ENCODE measurements at regions not wholly inside any gene's neighbourhood (a gene's known extent, or its start where the extent isn't known, plus 50 kb on each side); places are given as distances from the start of the nearest gene placed in this dataset.
"Not testable (repeated sequence)": the region's sequence is repeated elsewhere in the genome, so short reads cannot be mapped to it uniquely, and the experiment has no call there.

DNA sequence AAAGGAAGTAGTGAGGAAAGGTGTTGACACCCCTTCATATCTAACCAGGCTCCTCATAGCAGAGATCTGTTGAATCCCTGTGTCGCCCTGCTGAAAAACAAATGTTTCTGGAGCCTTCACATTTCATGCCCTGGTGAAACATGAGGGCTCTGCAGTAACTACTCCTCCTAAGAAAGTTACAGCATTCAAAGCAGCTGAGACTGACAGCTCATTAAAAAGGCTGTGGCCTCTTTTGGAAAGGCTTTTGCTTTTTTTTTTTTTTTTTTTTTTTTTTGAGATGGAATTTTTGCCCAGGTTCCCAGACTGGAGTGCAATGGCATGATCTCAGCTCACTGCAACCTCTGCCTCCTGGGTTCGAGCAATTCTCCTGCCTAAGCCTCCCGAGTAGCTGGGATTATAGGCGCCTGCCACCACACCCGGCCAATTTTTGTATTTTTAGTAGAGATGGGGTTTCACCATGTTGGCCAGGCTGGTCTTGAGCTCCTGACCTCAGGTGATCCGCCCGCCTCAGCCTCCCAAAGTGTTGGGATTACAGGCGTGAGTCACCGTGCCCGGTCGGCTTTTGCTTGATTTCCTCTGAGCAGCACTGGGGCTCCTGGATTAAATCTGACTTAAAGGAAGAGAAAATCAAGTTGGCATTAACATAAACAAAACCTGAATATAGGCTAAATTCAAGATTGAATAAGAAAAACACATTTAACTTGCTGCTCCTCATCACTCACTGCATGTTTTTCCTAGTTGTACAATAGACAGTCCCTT, 112.9 kb downstream of the PCSK1 start:
- DNase-seq (ENCODE audit: low read depth), result not testable (repeated sequence)

DNA sequence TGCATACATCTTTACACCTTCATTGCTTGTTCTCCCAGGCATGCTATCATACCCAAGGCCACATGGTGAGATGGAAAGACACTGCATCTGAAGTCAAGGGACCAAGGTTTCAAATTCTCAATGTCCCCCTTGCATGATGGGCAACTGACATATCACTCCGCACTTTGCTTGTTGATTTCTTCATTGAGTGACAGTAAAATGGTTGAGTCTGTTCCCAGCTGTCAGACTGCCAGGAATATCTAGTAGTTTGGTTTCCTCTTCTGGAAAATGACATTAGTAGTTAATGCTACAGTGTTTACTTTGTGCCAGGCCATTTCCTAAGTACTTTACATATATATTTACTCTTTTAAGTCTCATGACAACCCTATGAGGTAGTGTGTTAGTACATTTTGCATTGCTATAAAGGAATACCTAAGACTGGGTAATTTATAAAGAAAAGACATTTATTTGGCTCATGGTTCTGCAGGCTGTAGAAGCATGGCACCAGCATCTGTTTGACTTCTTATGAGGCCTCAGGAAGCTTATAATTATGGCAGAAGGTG, 114.4 kb downstream of the PCSK1 start:
- DNase-seq (ENCODE audit: low read depth), result no peak

DNA sequence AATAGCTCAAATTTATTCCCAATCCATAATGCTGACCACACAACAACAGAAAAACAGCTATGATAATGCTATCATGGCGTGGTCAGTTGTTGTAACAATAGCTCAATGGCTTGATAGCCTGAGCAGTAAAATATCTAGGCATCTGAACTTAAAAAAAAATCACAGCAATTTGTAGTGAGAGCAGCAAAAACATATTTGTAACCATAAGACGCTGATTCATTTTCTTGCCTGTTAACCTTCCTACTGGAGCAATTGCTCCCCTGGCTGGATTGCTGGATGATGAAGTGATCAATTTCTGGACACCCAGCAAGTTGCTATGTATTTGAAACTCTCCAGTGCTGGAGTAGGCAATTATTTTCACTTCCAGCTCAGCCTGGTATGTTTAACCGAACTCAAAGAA, 115.1 kb downstream of the PCSK1 start:
- no peak for DNase-seq (ENCODE audit: low read depth)

DNA sequence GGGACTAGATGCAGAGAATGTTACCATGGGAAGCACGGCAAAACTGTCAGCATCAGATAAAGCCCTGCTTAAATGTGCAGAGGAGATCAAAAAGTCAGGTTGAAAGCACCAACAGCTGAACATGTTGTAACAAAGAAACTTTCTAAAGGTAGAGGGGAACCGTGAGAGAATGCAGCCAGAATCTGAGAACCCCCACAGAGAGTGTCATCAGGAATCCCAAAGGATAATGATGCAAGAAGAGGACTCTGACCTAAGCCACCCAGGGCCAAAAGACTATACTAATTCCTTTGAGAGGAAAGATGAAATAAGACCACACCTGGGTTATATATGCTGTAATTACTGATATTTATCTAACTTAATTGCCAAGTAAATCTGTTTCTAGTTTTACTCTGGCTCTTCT, 116.6 kb downstream of the PCSK1 start:
- DNase-seq (ENCODE audit: low read depth), result no peak

DNA sequence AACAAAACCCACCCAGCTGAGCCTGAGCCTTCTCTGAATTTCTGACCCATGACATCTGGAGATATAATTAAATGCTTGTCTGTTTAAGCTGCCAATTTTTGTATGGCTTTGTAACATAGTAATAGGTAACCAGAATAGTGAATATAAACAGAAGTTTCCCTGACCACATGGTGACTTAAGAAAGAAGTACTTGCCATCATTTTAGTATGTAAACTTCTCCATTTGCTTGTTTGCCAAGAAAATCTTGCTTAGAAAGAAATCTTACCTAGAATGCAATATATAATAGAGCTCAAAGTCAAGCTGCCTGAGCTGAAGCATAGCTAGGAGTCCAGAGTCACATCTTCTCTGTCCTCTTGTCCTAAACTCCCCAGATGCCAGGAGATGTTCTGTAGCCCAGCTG, 117.0 kb downstream of the PCSK1 start:
- DNase-seq (ENCODE audit: low read depth), result no peak

DNA sequence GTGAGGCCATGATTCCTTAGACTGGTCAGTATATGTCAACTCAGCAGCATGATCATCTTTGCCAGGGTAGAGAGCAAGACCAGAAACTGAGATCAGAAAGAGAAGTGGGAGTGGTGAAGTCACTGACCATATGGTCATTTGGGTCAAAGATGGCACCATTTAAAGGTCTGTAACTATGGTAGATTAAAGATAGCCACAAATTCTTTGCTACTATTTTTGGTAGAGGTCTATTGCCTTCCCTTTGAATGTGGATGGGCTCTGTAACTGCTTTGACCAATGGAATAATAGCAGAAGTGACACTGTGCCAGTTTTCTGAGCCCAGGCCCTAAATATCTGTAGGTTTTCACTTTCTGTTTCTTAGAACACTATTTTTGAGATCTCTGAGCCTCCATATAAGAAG, 117.6 kb downstream of the PCSK1 start:
- DNase-seq (ENCODE audit: low read depth), result no peak

DNA sequence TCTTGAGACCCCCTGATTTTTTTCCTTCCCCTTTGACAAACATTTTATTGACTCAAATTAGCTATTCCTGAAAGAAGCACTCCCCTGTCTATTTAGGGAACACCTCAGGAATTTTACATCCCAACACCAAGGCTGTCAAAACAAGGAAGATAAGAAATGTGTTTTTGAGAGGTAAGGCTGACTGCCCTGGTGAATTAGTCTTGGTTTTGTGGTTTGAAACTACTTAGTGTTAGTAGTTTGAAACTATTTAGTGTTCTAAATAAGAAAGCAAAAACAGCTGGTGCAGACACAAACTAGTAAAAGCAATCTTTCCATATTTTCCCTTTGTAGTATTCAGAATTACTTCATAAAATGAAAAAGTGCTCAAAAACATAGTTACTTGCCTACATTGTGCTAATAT, 120.7 kb downstream of the PCSK1 start:
- no peak for DNase-seq (ENCODE audit: low read depth)

DNA sequence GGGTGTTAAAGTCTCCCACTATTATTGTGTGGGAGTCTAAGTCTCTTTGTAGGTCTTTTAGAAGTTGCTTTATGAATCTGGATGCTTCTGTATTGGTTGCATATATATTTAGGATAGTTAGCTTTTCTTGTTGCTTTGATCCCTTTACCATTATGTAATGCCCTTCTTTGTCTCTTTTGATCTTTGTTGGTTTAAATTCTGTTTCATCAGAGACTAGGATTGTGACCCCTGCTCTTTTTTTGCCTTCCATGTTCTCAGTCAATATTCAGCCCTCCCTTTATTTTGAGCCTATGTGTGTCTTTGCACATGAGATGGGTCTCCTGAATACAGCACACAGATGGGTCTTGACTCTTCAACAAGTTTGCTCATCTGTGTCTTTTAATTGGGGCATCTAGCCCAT, 126.0 kb downstream of the PCSK1 start:
- not testable (repeated sequence) for DNase-seq (ENCODE audit: low read depth)

DNA sequence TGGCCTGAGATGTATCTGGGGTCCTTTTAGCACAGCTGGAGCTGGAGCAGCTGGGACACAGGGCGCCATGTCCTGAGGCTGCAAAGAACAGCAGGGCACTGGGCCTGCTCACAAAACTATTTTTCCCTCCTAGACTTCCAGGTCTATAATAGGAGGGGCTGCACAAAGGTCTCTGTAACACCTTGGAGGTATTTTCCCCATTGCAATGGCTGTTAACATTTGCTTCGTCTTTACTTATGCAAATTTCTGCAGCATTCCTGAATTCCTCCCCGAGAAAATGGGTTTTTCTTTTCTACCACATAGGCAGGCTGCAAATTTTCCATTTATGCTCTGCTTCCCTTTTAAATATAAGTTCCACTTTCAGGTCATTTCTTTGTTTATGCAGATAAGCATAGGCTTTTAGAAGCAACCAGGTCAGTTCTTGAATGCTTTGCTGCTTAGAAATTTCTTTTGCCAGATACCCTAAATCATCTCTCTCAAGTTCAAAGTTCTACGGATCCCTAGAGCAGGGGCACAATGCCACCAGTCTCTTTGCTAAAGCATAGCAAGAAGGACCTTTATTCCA, 130.8 kb downstream of the PCSK1 start:
- no peak for DNase-seq (ENCODE audit: low read depth)

DNA sequence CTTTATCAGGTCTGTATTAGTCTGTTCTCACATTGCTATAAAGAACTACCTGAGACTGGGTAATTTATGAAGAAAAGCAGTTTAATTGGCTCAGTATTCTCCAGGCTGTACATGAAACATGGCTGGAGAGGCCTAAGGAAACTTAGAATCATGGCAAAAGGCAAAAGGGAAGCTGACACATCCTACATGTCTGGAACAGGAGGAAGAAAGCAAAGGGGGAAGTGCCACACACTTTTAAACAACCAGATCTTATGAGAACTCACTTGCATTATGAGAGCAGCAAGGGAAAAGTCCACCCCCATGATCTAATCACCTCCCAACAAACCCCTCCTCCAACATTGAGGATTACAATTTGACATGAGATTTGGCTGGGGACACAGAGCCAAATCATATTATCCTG, 132.1 kb downstream of the PCSK1 start:
- DNase-seq (ENCODE audit: low read depth), result no peak

DNA sequence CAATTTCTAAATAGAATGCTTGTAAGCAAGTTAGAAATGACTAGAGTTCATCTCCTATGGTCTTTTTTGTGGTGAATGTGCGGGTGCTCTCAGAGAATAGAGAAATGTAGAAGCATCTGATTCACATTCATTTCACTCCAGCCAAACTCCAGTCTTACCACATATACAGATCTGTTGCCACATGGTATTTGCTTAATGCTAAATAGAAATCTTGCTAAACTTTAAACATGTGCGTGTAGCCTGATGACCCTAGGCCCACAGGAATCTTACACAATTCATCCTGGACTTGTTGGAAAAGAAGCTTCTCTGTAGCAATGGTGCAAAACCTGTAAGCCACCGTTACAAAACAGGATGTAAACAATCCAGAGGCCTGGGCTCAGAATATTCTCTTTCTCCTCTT, 135.2 kb downstream of the PCSK1 start:
- peak; percentile 100 for DNase-seq (ENCODE audit: low read depth)

DNA sequence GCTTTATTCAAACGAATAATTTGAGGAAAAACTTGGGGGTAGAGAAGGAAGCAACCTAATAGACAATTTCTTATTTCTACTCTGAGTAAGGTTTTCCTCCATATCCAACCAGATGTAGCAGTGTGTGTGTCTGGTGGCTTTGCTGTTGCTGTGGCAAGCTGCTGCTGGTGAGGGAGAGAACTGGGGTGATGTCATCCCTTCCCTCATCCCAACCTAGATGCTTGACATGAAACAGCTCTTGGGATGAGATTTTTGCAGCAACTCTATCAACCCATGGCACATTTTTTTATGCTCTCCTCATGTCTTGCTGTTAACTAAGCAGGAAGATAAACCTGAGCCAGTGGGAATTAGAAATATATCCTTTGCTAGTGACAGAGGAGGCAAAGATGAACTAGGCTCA, 135.8 kb downstream of the PCSK1 start:
- DNase-seq (ENCODE audit: low read depth), result peak; percentile 97

DNA sequence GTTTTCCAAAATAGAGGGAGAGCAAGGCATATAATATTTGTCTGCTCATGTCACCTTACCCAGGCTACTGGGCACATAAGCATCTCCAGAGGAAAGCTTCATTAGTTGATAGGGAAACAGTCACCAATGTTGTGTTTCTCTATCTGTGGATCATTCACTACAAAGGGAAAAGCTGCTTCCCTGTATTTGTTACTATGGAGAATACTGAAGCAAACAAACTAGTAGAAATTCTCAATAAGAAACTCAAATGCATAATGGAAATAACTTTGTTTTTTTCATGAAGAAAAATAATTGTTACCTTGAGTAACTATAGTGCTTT, 138.2 kb downstream of the PCSK1 start:
- no peak for DNase-seq (ENCODE audit: low read depth)

DNA sequence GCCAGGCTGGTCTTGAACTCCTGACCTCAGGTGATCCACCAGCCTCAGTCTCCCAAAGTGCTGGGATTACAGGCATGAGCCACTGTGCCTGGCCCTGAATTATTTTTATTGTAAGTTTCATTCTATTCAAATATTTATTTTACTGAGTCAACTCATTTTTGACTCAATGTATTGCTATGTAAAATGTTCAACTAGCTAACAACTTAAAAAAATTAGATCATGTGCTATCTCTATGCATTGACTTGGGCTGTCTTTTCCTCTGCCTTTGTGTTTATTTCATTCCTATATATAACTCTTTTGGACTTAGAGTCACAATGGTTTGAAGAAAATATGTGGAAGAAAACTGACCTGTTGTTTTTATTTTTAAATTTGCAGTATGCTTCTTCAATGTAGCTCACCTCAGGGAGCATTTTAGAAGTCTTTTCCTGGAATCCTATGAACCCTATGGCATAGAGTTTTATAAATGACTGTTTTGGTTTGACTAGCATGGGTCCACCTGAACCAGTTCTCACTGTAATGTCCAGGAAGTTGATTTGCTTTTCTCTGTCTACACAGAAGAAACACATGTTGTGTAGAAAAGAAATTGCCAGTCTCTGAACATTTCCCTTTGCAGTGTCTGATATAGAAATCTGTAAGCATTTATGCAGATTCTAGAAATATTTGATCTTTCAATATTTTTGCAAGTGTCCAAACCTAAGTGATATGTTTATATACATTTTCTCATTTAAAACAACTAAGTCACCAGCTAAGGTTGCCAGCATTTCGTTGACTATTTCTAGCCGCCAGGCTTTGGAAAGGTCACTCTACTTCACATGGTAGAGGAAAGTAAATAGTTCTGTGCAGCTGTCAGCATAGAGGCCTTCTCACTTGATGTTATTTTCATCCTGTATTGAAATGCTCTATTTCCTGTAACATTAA, 138.8 kb downstream of the PCSK1 start:
- no peak for DNase-seq (ENCODE audit: low read depth)

DNA sequence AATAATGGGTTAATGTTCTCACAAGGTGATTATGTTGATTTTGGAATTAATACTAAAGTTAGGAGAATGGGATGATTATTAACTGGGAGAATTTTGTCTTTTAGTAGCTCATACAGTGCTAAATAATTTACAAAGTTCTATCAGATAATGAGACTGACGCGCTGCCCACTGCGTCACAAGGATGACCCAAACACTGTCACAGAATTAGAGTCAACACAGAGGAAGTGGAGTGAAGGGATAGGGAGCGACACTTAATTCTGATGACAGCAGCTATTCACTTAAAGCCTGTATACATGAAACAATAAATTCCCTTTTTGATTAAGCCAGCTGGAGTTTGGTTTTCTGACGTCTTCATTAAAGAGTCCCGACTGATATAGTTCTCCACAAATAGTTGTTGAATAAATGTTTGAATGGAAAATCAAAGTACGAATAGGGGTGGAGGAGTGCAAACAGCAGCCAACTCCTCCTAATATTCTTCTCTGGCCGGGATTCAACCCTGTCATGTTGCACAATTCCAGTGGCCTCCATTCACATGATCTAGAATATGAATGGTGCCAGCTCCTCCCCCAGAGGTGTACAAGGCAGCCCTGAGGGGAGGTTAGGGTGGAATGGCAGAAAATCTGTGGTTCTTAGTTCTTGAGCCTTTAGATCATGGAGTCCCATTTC, 140.3 kb downstream of the PCSK1 start:
- peak; percentile 39 for DNase-seq (ENCODE audit: low read depth)

DNA sequence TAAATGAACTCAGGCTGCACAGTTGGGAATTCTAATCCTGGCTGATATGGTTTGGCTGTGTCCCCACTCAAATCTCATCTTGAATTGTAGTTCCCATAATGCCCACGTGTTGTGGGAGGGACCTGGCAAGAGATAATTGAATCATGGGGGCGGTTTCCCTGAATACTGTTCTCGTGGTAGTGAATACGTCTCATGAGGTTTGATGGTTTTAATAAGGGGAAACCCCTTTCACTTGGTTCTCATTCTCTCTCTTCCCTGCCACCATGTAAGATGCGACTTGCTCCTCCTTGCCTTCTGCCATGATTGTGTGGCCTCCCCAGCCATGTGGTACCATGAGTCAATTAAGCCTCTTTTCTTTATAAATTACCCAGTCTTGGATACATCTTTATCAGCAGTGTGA, 143.8 kb downstream of the PCSK1 start:
- DNase-seq (ENCODE audit: low read depth), result not testable (repeated sequence)

DNA sequence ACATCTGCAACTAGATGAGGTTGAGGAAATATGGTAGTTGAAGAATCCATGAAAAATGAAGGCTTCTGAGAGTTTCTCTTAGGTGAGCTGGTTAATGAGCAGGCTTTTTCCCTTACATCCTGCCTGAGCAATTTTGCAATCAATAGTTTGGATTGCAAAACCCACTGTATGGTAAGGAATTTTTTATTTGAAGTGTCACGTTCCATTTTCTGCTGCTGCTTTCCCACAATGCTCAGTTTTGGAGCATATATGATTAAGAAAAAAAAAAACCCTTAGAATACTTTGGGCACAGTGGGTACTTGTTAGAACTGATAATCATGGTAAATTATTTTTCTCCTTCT, 144.2 kb downstream of the PCSK1 start:
- DNase-seq (ENCODE audit: low read depth), result peak; percentile 75

DNA sequence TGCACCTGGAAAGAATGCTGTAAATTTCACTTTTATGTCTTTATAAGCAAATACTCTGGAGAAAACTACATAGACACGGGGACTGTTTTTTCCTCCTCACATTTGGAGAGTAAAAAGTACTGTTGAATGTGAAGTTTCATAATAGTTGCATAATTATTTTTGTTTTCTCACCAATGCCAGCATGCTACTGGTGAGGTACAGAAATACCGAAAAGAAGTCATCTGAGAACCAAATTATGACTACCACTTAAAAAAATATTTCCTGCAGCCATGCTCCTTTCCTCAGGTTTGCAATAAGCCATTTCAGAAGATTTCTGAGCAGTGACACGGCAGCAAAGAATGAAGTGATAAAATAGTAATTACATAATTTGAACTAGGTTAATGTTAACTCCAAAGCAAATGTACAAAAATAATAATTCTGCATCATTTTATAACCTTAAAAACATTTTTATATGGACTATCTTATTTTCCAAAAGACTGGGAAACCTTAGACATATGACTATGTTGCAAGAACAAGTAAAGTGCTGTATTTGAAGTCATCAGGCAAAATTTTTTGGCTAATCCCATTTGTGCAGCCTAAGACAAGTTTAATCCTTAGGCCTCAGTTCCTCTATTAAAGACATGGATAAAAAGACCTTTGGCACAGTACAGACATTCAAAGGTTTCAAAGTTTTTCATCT, 144.7 kb downstream of the PCSK1 start:
- DNase-seq (ENCODE audit: low read depth), result no peak

DNA sequence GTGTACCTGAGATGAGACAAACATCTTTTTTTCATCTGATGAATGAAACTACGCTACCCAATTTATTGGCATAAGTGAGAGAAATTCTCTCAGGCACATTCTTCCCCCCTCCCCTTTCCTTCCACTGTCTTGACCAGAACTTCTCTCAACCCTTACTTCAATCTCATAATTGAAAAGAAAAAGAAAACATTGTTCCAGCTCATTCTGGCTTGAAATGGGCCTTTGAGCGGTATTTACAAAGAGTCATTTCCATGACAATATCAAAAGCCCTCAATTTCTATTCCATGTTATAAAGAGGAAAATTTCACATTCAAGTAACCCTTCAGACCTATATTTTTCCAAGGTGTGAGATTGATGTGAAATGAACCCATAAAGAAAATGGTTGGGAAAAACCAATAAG, 145.9 kb downstream of the PCSK1 start:
- DNase-seq (ENCODE audit: low read depth), result no peak

DNA sequence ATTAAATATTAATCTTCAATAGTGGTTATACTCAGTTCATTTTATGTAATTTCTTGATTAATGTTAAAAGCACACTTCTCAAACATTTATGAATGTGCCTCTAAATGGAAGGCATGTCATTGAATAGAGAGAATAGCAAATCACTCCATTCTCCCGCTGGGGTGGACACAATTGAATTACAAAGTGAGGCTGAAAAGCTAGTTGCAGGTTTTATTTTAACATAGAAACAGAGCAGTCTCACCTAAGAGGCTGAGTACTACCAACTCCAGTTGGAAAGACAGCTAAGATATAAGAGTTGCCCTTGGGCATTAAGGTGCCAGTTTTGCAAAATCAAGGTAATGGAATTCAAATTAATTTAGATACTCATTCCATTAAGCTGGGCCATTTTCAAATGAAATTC, 147.2 kb downstream of the PCSK1 start:
- DNase-seq (ENCODE audit: low read depth), result no peak

DNA sequence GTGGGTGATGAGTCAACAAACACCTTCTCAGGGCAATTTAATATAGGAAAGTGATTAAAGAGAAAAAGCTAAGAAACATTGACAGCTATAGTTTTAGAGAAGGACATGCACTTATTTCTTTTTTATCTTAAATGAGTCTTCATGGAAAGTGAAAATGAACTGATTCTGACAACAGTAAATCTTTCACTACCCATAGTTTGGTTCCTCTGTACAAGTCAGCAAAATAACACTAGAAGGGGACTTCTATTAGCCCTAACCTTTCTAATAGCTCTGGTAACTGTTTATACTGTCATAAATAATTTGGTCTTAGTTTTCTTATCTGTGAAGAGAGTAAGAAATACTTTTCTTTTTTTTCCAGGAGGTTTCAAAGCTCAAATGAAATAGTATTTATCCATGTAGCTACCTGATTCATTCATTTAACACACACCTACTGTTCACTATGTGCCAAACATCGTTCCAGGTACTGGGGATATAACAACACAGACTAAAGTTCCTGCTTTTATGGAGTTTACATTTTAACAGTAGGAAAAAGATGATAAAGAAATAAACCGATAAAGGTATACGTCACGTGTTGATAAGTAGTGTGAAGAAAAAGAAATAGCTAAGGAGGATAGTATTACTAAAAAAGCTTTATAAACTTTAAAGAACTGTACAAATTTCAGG, 148.2 kb downstream of the PCSK1 start:
- no peak for DNase-seq (ENCODE audit: low read depth)
